ENCODE measurements at regions not wholly inside any gene's neighbourhood (a gene's known extent, or its start where the extent isn't known, plus 50 kb on each side); places are given as distances from the start of the nearest gene placed in this dataset.

DNA sequence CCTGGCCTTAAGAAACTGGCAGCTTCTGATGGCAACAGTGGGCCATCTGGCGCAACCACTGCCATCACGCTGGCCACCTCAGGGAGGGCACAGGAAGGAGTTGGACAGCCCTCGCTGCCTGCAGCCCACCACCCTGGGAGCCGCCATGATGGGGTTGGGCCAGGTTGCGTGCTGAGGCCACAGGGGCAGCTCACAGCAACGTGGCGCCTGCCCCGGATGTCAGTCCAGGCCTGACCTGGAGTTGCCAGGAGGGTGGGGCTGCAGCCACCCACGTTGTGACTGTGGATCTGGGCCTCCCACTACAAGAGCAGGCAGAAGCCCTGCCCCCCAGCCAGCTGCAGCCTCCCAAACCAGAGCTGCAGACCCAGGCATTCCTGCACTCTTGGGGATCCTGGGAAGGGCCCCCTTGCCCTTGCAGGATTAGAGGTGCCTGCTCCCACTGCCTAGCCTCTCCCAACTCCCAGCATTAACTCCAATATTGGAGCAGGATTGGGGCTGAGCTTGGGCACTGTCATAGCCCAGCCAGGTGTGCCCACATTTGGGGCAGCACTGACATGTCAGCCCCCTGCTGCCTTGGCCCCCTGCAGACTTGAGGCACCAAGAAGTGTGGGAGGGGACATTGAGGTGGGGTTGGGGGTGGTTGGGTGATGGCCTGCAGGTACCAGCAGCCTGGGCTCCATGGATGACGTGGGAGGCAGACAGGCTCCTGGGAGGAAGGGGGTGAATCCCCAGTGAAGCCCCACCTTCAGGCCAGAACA lies 468.9 kb upstream of the CCDC54 start:
- TF ChIP-seq CTCF (IDR thresholded peaks at IDR 0.05) (no peak), NRF1 (IDR thresholded peaks at IDR 0.05; ENCODE audit: low read depth, low read length) (no peak), RAD21 (IDR thresholded peaks at IDR 0.05; ENCODE audit: low read length) (no peak)

All from SK-N-SH (cell line).